GM21576 (cell line): ENCODE measurements at regions not wholly inside any gene's neighbourhood (a gene's known extent, or its start where the extent isn't known, plus 50 kb on each side); places are given as distances from the start of the nearest gene placed in this dataset.

Source experiments
- ATAC-seq: cut with Tn5 transposase; IDR thresholded peaks from one replicate; pipeline ENCODE4 v1.9.1; 2021; ENCODE audit warnings: mild to moderate bottlenecking, moderate library complexity; ENCODE audit not compliant: unreplicated experiment

GRCh38 chr11:98561252-98561651 lies 459.5 kb upstream of the CNTN5 start:
- no peak for ATAC-seq

GRCh38 chr11:98561877-98562395 lies 458.8 kb upstream of the CNTN5 start:
- no peak for ATAC-seq

DNA sequence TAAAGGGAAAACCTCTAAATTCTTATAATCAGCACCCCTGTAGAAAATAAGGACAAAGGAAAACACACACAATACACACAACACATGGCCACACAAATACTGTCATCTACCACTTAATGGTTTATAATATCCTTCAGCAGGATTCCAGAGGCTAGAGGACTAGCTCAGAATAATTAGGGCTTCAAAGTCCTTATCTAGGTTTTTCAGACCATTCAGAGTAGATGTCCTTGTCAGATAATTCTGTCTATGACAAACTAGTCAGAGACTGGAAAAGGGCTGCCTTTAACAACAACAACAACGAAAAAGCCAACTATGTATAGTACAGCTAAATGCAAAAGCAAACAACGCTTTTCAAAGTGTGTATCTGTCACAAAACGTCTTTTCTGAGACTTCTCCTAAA lies 456.5 kb upstream of the CNTN5 start:
- ATAC-seq, result no peak

DNA sequence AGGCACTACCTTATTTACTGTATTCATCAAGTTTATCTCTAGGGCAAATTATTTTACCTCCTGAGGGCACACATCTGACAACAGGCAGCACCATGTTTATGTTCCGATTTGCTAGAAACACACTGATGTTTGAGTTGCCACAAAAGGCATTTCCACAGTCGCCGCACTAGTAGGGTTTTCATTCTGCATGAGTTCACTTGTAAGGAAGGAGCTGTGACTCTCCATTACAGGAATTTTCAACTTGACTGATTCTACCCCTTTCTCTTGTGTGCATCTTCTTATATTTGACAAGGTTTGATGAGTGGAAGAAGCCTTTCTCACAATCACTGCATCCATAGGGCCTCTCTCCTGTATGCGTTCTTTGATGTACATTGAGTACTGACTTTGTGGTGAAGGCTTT lies 455.9 kb upstream of the CNTN5 start:
- no peak for ATAC-seq

DNA sequence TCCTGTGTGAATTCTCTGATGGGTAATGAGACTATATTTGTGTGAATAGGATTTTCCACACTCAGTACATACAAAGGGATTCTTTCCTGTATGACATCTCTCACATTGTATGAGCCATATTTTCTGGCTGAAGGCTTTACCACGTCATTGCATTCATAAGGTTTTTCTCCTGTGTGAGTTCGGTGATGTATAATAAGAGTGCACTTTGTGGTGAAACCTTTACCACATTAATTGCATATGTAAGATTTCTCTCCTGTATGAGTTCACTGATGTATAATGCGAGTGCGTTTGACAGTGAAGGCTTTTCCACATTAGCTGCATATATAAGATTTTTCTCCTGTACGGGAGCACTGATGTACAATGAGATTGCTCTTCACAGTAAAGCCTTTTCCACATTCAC lies 455.4 kb upstream of the CNTN5 start:
- ATAC-seq, result no peak

GRCh38 chr11:98566978-98567377 lies 453.8 kb upstream of the CNTN5 start:
- ATAC-seq, result no peak

DNA sequence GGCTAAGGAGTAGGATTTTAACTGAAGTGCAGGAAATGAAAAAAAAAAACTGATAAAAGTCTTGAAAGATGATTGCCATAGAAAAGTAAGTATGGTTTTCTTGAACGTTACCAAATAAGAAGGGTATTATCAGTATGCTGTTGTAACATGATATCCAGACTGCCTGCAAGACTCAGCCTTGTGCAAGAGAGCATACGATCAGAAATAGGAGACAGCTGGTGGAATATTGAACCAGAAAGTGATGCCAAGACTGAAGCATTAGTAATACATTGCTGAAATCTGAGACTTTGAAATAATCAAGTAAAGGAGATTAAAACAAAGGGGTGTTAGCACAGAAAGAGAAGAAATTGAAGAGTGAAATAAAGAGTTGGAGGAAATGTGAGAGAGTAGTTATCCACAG lies 452.7 kb upstream of the CNTN5 start:
- no peak for ATAC-seq

DNA sequence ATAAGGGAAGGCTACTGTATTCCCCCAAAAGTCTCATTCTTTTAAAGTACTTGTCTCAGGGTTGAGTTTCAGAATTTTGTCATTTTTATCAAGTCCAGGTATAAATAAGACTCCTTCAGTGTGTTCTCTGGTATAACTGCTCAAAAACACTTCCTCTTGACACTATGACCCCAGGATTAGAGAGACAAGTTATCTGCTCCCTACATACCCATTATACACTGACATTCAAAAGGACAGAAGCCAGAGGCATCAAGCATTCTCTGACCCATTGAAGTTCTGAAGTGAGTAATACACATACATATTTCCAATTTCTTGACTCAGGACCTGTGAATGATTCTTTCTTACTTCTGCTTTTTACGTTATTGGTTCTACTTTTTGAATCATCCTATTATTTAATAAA lies 447.8 kb upstream of the CNTN5 start:
- no peak for ATAC-seq

DNA sequence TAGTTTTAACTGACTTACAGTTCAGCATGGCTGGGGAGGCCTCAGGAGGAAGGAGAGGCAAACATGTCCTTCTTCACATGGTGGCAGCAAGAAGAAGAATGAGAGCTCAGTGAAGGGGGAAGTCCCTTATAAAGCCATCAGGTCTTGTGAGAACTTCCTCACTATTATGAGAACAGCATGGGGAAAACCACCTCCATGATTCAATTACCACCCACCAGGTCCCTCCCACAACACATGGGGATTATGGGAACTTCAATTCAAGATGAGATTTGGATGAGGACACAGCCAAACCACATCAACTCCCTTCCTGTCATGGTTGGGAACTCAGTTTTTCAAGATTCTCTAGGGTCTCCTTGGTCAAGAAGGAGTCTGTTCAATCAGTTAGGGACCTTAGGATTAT lies 432.9 kb upstream of the CNTN5 start:
- ATAC-seq, result no peak

- no peak for ATAC-seq
Measured at GRCh38 chr11:98589967-98590366, 430.8 kb upstream of the CNTN5 start.

DNA sequence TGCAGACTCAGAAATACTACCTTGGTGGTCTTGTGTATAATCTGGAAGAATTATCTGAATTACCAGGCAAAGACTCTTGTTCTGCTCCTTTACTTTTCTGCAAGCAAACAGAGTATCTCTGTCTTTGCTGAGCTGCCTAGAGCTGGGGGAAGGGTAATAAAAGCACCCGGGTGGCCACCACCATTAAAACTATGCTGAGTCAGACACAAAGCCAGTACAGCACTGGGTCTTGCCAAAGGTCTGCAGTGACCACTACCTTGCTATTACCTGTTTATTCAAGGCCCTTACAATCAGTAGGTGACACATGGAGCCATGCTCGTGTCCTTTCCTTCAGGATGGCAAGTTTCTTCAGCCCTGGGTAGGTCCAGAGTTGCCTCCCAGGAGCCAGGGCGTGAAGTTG lies 420.6 kb upstream of the CNTN5 start:
- ATAC-seq, result no peak

DNA sequence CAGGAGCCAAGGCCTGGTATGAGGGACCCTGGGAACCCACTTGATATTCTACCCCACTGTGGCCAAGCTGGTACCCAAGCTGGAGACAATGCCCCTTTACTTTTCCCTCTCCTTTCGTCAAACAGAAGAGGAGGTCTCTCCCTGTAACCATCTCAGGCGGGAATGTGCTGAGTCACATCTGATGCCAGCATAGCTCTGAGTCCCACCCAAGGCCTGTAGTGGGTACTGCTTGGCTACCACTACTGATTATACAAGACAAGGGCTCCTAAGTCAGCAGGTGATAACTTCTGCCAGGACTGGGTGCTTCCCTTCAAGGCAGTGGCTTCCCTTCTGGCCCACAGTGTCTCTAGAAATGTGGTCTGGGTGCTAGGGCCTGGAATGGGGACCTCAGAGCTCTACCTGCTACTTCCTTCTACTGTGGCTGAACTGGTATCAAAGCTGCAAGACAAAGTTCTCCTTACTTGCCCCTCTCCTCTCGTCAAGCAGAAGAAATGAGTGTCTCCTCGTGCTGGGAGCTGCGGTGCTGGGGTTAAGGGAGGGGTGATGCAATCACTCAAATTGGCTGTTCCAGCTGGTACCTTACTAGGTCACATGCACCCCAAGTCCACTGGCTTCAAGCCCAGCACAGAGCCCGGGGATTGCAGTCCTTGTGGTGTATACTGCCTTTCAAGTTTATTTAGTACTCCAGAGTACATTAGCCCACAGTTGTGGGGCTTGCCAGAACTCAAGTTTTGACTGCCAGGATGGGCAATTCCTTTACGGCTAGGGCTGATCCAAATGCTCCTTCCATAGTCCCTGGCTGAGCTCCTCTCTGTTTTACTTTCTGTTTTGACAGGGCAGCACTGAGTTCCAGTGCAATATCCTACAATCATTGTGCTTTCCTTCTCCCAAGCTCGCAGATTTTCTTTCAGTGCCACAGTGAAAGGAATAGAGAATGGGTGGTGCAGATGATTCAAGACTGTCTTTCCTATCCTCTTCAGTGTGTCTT lies 419.7 kb upstream of the CNTN5 start:
- no peak for ATAC-seq

GRCh38 chr11:98616098-98616655 lies 404.6 kb upstream of the CNTN5 start:
- no peak for ATAC-seq

- no peak for ATAC-seq
Measured at GRCh38 chr11:98621767-98622166, 399.0 kb upstream of the CNTN5 start.

DNA sequence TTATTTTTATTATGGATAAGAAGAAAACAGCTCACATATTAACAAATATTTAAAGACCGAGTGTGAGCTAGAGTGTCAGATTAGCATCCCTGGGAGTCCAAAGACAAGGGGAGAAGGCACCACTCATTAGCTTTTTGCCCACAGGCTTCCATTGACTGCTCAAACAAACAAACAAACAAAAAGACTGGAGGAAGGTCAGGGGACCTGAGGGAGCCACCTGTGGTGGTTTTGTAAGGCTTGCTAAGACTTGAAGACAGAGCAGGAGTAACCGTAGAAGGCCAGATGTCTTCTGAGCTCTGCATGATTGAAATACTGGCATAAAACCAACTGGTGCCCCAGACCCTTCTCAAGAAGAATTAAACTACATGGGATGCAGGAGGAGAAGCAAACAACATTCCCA lies 395.2 kb upstream of the CNTN5 start:
- no peak for ATAC-seq

- ATAC-seq, result no peak
Measured at GRCh38 chr11:98630736-98631135, 390.0 kb upstream of the CNTN5 start.

DNA sequence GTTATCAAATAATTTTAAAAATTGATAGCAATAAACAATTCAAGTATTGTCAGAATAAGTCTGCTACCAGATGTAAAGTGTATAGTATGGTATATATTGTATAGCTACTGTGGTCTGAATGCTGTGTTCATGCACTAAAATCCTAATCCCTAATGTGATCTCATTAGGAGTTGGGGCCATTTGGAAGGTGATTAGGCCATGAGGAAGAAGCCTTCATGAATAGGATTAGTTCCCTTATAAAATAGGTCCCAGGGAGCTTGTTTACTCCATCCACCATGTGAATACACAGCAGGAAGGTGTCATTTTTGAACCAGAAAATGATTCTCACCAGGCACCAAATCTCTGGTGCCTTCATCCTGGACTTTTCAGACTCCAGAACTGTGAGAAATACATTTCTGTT lies 363.0 kb upstream of the CNTN5 start:
- ATAC-seq, result no peak

- no peak for ATAC-seq
Measured at GRCh38 chr11:98659431-98659830, 361.3 kb upstream of the CNTN5 start.

GRCh38 chr11:98674390-98674789 lies 346.4 kb upstream of the CNTN5 start:
- no peak for ATAC-seq

DNA sequence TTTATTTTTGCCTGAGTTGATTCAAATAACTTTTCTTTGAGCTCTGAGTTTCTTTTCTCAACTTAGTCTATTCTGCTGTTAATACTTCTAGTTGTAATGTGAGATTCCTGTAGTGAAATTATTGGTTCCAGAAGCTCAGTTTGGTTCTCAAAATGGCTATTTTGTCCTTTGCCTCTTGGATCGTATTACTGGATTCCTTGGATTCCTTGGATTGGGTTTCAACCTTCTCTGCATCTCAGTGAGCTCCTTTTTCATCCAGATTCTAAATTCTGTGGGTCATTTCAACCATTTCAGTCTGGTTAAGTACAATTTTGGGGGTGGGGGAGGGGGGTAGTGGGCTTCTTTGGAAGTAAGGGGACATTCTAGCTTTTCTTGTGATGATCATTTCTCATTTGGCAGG lies 341.1 kb upstream of the CNTN5 start:
- ATAC-seq, result no peak

DNA sequence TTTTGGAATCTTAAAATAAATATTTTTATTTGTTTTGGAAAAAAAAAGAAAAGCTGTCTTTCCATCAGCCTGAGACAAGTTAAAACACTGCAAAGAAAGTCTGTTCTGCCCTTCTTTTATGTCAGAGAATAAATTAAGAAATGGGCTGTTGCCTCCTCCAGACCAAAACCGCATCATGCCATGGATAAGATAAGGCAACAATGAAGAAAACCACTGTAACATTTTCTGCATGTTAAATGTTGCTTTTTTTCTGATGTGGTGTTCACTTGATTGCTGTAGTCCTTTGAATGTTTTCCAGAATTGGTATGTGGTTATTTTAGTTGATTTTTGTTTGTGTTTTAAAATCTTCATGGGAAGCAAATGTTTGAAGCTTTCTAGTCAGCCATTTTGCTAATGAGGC lies 319.2 kb upstream of the CNTN5 start:
- no peak for ATAC-seq
